ENCODE measurements at regions not wholly inside any gene's neighbourhood (a gene's known extent, or its start where the extent isn't known, plus 50 kb on each side); places are given as distances from the start of the nearest gene placed in this dataset.

GRCh38 chr6:27838945-27839625 is 73.1 kb downstream of the OR2B2 start (continued):
- TF ChIP-seq TCF12 (IDR thresholded peaks at IDR 0.05) (no peak), TCF12 (CRISPR knock-in tag; IDR thresholded peaks at IDR 0.05) (no peak), ZNF713 (CRISPR knock-in tag; IDR thresholded peaks at IDR 0.05) (0 out of 2 replicates have a peak, but pooled peaks have one; percentile 26), GATAD2A (CRISPR knock-in tag; IDR thresholded peaks at IDR 0.05) (0 out of 2 replicates have a peak, but pooled peaks have one; percentile 6), ZNF333 (CRISPR knock-in tag; IDR thresholded peaks at IDR 0.05; ENCODE audit: borderline replicate concordance) (no peak), RFXAP (CRISPR knock-in tag; IDR thresholded peaks at IDR 0.05; ENCODE audit: borderline replicate concordance) (no peak), ZNF274 (CRISPR knock-in tag; IDR thresholded peaks at IDR 0.05) (0 out of 2 replicates have a peak, but pooled peaks have one; percentile 55), ZNF773 (CRISPR knock-in tag; IDR thresholded peaks at IDR 0.05; ENCODE audit: borderline replicate concordance) (0 out of 2 replicates have a peak, but pooled peaks have one; percentile 22), MED1 (CRISPR knock-in tag; IDR thresholded peaks at IDR 0.05) (no peak), ZFY (CRISPR knock-in tag; IDR thresholded peaks at IDR 0.05) (no peak), ZNF343 (CRISPR knock-in tag; IDR thresholded peaks at IDR 0.05) (0 out of 2 replicates have a peak, but pooled peaks have one; percentile 14), PAXIP1 (CRISPR knock-in tag; conservative IDR thresholded peaks at IDR 0.05) (peak; percentile 47; the same call in 1 of the 2 replicates), MYNN (CRISPR knock-in tag; IDR thresholded peaks at IDR 0.05; ENCODE audit: low read depth) (no peak), E2F5 (CRISPR knock-in tag; conservative IDR thresholded peaks at IDR 0.05) (0 out of 2 replicates have a peak, but pooled peaks have one; percentile 24), ZZZ3 (CRISPR knock-in tag; IDR thresholded peaks at IDR 0.05; ENCODE audit: borderline replicate concordance) (peak; percentile 74; the same call in 1 of the 2 replicates), ZSCAN25 (CRISPR knock-in tag; IDR thresholded peaks at IDR 0.05) (peak; percentile 37; the same call in 1 of the 2 replicates), ZNF678 (CRISPR knock-in tag; IDR thresholded peaks at IDR 0.05) (0 out of 2 replicates have a peak, but pooled peaks have one; percentile 61), SKIL (CRISPR knock-in tag; IDR thresholded peaks at IDR 0.05; ENCODE audit: borderline replicate concordance) (peak; percentile 16; the same call in 1 of the 2 replicates), EP300 (IDR thresholded peaks at IDR 0.05; ENCODE audit: low read depth in 2 of 2, low read length in 2 of 2) (no peak), EP300 (CRISPR knock-in tag; IDR thresholded peaks at IDR 0.05; ENCODE audit: borderline replicate concordance) (no peak), PLRG1 (conservative IDR thresholded peaks at IDR 0.05) (no peak), ATF7-NPFF (CRISPR knock-in tag; IDR thresholded peaks at IDR 0.05; ENCODE audit: low read depth) (no peak), TARDBP (CRISPR knock-in tag; IDR thresholded peaks at IDR 0.05) (no peak)
- TF ChIP-seq, protein P1, sequence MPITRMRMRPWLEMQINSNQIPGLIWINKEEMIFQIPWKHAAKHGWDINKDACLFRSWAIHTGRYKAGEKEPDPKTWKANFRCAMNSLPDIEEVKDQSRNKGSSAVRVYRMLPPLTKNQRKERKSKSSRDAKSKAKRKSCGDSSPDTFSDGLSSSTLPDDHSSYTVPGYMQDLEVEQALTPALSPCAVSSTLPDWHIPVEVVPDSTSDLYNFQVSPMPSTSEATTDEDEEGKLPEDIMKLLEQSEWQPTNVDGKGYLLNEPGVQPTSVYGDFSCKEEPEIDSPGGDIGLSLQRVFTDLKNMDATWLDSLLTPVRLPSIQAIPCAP (CRISPR knock-in tag; IDR thresholded peaks at IDR 0.05; ENCODE audit: low read depth) = no peak

Data from HepG2 (cell line).